Liver (tissue), 3 donors: ENCODE measurements at regions not wholly inside any gene's neighbourhood (a gene's known extent, or its start where the extent isn't known, plus 50 kb on each side); places are given as distances from the start of the nearest gene placed in this dataset.

ENCODE experiments used
- RAD21 ChIP-seq, 2 donors: IDR thresholded peaks; 2 replicates each; pipeline ENCODE4 v1.6.1; 2016; ENCODE audit warnings: antibody characterized with exemption in 2 of 2, mild to moderate bottlenecking in 2 of 2
- TF ChIP-seq, protein P1 (sequence below): fragments of 150-350 bp; IDR thresholded peaks from 2 replicates; pipeline ENCODE4 v1.5.1; 2017; ENCODE audit warnings: improper control_type of control experiment, low read depth, low read length; ENCODE audit not compliant: missing input control
- donor health status: healthy.
- donor health status: healthy.

- TF ChIP-seq, protein P1, sequence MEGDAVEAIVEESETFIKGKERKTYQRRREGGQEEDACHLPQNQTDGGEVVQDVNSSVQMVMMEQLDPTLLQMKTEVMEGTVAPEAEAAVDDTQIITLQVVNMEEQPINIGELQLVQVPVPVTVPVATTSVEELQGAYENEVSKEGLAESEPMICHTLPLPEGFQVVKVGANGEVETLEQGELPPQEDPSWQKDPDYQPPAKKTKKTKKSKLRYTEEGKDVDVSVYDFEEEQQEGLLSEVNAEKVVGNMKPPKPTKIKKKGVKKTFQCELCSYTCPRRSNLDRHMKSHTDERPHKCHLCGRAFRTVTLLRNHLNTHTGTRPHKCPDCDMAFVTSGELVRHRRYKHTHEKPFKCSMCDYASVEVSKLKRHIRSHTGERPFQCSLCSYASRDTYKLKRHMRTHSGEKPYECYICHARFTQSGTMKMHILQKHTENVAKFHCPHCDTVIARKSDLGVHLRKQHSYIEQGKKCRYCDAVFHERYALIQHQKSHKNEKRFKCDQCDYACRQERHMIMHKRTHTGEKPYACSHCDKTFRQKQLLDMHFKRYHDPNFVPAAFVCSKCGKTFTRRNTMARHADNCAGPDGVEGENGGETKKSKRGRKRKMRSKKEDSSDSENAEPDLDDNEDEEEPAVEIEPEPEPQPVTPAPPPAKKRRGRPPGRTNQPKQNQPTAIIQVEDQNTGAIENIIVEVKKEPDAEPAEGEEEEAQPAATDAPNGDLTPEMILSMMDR = no peak
- peak; percentile 49 to 55 for TF ChIP-seq RAD21 (IDR thresholded peaks at IDR 0.05)
Observed at GRCh38 chr4:189221691-189222090, 719.0 kb upstream of the FRG1 start.
